HCT116 (cell line): ENCODE measurements at regions not wholly inside any gene's neighbourhood (a gene's known extent, or its start where the extent isn't known, plus 50 kb on each side); places are given as distances from the start of the nearest gene placed in this dataset.

Experiments used
- ATAC-seq: fragments of 200-7000 bp; cut with Tn5 transposase; 2 replicates; pipeline ENCODE4 v1.9.1; 2020; ENCODE audit warnings: mild to moderate bottlenecking, moderate library complexity
- BruUV-seq: library from RNA; stranded (reverse); fragments of 400-500 nt; replicated peaks from 2 replicates; lab custom pipeline; 2021; lab: Mats Ljungman, UMichigan
- CTCF ChIA-PET: fragments of 300-600 bp; sonication (Branson Sonifier 250); formaldehyde crosslinking; loops from one replicate; lab custom pipeline; 2021; ENCODE audit warnings: antibody characterized with exemption; lab: Charles Lee
- POLR2A ChIA-PET: fragments of 300-600, 350-600 bp; sonication (Branson Sonifier 250); formaldehyde crosslinking; loops from one replicate; lab custom pipeline; 2021; ENCODE audit warnings: antibody characterized with exemption; lab: Charles Lee
- RAD21 ChIA-PET, 2 experiments: fragments of 300-600 bp; sonication (Branson Sonifier 250); formaldehyde crosslinking; loops; one replicate each; lab custom pipeline; 2023; ENCODE audit warnings: low total read pairs in 2 of 2; ENCODE audit not compliant: uncharacterized antibody in 2 of 2, unreplicated experiment in 2 of 2, low non-redundant PET in 1 of 2; lab: Charles Lee
- DNase-seq: peaks from one replicate; pipeline ENCODE4 v3.0.0-alpha.2; 2010; ENCODE audit warnings: low read depth, low spot score
- H2AFZ ChIP-seq: fragments of 200-600 bp; shearing (Covaris generic), sonication (generic); 2 replicates; pipeline ENCODE4 v1.6.1; 2017; ENCODE audit warnings: low read depth, mixed run types, mixed read lengths, antibody characterized with exemption, low read length; ENCODE audit not compliant: poor library complexity, severe bottlenecking
- H3K27ac ChIP-seq: 2 replicates; pipeline ENCODE4 v1.5.1; 2012; ENCODE audit warnings: low read depth, low read length
- H3K27me3 ChIP-seq: fragments of 200-600 bp; sonication (generic); 2 replicates; pipeline ENCODE4 v1.6.1; 2016; ENCODE audit warnings: mixed run types, low read length, mixed read lengths; ENCODE audit not compliant: insufficient read depth
- H3K36me3 ChIP-seq, 2 experiments: fragments of 200-500 bp in 1 of 2; fragments of 200-600 bp in 1 of 2; sonication (Bioruptor generic) in 1 of 2; sonication (generic) in 1 of 2; 2 replicates each; pipeline versions ENCODE4 v1.5.1 to v1.6.1; 2014 to 2016; ENCODE audit warnings: low read length in 2 of 2, inconsistent platforms in 1 of 2, mixed read lengths in 1 of 2, mixed run types in 1 of 2; ENCODE audit not compliant: insufficient read depth in 2 of 2, control insufficient read depth in 1 of 2
- H3K4me1 ChIP-seq, 2 experiments: fragments of 200-600 bp in 1 of 2; sonication (generic) in 1 of 2; 2 replicates each; pipeline versions ENCODE4 v1.5.1 to v1.6.1; 2012 to 2017; ENCODE audit warnings: low read length in 2 of 2, inconsistent platforms in 1 of 2, mild to moderate bottlenecking in 1 of 2, mixed read lengths in 1 of 2, mixed run types in 1 of 2, moderate library complexity in 1 of 2; ENCODE audit not compliant: insufficient read depth in 2 of 2, control insufficient read depth in 1 of 2
- H3K4me2 ChIP-seq: fragments of 200-600 bp; sonication (generic); 2 replicates; pipeline ENCODE4 v1.6.1; 2017; ENCODE audit warnings: mixed run types, low read length, mixed read lengths
- H3K4me3 ChIP-seq, 2 experiments: fragments of 200-600 bp in 1 of 2; sonication (generic) in 1 of 2; replicated peaks in 1 of 2; 2 replicates each; pipeline ENCODE4 v1.5.1; 2011 to 2016; ENCODE audit warnings: low read length in 2 of 2, control low read depth in 1 of 2, low read depth in 1 of 2, mild to moderate bottlenecking in 1 of 2, mixed read lengths in 1 of 2, mixed run types in 1 of 2
- H3K79me2 ChIP-seq: fragments of 200-600 bp; sonication (generic); 2 replicates; pipeline ENCODE4 v1.6.1; 2017; ENCODE audit warnings: mild to moderate bottlenecking, mixed run types, low read length, moderate library complexity, mixed read lengths; ENCODE audit not compliant: insufficient read depth
- H3K9ac ChIP-seq: fragments of 200-600 bp; sonication (generic); 2 replicates; pipeline ENCODE4 v1.6.1; 2016; ENCODE audit warnings: low read length, mixed read lengths
- H3K9me2 ChIP-seq: fragments of 200-600 bp; sonication (generic), shearing (Covaris generic); 2 replicates; pipeline ENCODE4 v1.6.1; 2017; ENCODE audit warnings: mixed run types, mild to moderate bottlenecking, moderate library complexity; ENCODE audit not compliant: insufficient read depth
- H3K9me3 ChIP-seq, 2 experiments: fragments of 200-500 bp in 1 of 2; fragments of 200-600 bp in 1 of 2; sonication (Bioruptor generic) in 1 of 2; sonication (generic) in 1 of 2; 2 replicates each; pipeline ENCODE4 v1.6.1; 2014 to 2017; ENCODE audit warnings: low read length in 2 of 2, mixed read lengths in 2 of 2, inconsistent platforms in 1 of 2, low read depth in 1 of 2, mild to moderate bottlenecking in 1 of 2, mixed run types in 1 of 2, moderate library complexity in 1 of 2; ENCODE audit not compliant: control insufficient read depth in 1 of 2, insufficient read depth in 1 of 2
- H4K20me1 ChIP-seq: fragments of 200-600 bp; sonication (generic), shearing (Covaris generic); 2 replicates; pipeline ENCODE4 v1.6.1; 2017; ENCODE audit warnings: mixed run types, mild to moderate bottlenecking, moderate library complexity; ENCODE audit not compliant: insufficient read depth
- FOSL1 ChIP-seq: IDR thresholded peaks from 2 replicates; pipeline ENCODE4 v1.6.1; 2012; ENCODE audit warnings: low read depth
- JUND ChIP-seq: IDR thresholded peaks from 2 replicates; pipeline ENCODE4 v1.6.1; 2012
- POLR2A ChIP-seq: IDR thresholded peaks from 2 replicates; pipeline ENCODE4 v1.7.0; 2011; ENCODE audit warnings: borderline replicate concordance; ENCODE audit not compliant: insufficient read depth, insufficient read length; ENCODE audit errors: extremely low read depth
- POLR2AphosphoS5 ChIP-seq: IDR thresholded peaks from 2 replicates; pipeline ENCODE4 v1.6.1; 2011; ENCODE audit warnings: mild to moderate bottlenecking, low read depth, low read length, moderate library complexity
- TCF7L2 ChIP-seq: IDR thresholded peaks from 2 replicates; pipeline ENCODE4 v1.7.0; 2011; ENCODE audit warnings: borderline replicate concordance, inconsistent platforms; ENCODE audit not compliant: insufficient read depth, insufficient read length; ENCODE audit errors: extremely low read depth
- intact Hi-C: fragments of 100-400 bp; cut with micrococcal nuclease; formaldehyde crosslinking; loops from 2 replicates; pipeline ENCODE4 v1.10.0; 2022
- TF ChIP-seq, protein P1 (sequence below): IDR thresholded peaks from 2 replicates; pipeline ENCODE4 v1.6.1; 2012; ENCODE audit warnings: low read depth

GRCh38 chr18:39058386-39059000 lies 1492.9 kb upstream of the CELF4 start (continued):
- TF ChIP-seq POLR2A, result no peak
- no peak for TF ChIP-seq TCF7L2

DNA sequence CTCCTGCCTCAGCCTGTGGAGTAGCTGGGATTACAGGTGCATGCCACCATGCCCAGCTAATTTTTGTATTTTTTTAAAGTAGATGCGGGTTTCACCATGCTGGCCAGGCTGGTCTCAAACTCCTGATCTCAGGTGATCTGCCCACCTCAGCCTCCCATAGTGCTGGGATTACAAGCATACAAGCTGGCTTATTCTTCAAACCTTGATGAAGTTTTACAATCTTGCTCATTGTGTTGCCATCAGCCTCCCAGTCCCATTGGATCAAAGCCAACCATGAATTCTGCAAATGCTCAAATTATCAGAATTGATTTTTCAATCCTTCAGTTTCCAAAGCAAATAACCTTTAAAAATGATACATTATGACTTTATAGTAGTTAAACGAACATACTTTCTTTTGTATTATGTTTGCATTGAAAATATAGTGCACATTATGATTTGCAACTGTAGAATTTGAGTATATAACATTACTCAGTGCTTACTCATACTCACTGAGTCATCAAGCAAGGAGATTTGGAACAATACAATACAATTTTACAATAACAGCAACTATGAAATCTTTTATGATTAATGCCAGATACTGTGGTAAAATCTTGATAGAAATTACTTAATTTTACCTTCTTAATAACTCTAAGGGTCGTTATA lies 1491.9 kb upstream of the CELF4 start:
- RAD21 ChIA-PET, result no interaction called here
- Histone ChIP-seq H3K9me3 (0 out of 4 replicates have a peak, but pooled peaks cover 2 to 3% of the 10 kb centered on the region in 2 experiments), H3K4me1 (peaks cover 0 to 7% of the 10 kb centered on the region in 2 experiments; a peak in 1 of 4 replicates), H3K4me2 (0 out of 2 replicates have a peak overlapping the region, but pooled peaks have one; percentile 7), H3K9me2 (no peaks in the 10 kb centered on the region), H3K27ac (no peak overlapping the region), H3K27me3 (no peaks in the 10 kb centered on the region), H3K9ac (no peak overlapping the region), H2AFZ (no peak overlapping the region), H3K79me2 (no peaks in the 10 kb centered on the region), H4K20me1 (no peaks in the 10 kb centered on the region), H3K36me3 (no peaks in the 10 kb centered on the region), H3K4me3 (no peak overlapping the region)
- DNase-seq (peak; percentile 3), ATAC-seq (no peak; the same call in 1 of the 2 replicates)
- intact Hi-C loops, result no loop called here
- CTCF ChIA-PET, result no interaction called here
- TF ChIP-seq POLR2AphosphoS5 (no peak), JUND (peak; percentile 37; the same call in 1 of the 2 replicates), FOSL1 (peak; percentile 70)
- TF ChIP-seq, protein P1, sequence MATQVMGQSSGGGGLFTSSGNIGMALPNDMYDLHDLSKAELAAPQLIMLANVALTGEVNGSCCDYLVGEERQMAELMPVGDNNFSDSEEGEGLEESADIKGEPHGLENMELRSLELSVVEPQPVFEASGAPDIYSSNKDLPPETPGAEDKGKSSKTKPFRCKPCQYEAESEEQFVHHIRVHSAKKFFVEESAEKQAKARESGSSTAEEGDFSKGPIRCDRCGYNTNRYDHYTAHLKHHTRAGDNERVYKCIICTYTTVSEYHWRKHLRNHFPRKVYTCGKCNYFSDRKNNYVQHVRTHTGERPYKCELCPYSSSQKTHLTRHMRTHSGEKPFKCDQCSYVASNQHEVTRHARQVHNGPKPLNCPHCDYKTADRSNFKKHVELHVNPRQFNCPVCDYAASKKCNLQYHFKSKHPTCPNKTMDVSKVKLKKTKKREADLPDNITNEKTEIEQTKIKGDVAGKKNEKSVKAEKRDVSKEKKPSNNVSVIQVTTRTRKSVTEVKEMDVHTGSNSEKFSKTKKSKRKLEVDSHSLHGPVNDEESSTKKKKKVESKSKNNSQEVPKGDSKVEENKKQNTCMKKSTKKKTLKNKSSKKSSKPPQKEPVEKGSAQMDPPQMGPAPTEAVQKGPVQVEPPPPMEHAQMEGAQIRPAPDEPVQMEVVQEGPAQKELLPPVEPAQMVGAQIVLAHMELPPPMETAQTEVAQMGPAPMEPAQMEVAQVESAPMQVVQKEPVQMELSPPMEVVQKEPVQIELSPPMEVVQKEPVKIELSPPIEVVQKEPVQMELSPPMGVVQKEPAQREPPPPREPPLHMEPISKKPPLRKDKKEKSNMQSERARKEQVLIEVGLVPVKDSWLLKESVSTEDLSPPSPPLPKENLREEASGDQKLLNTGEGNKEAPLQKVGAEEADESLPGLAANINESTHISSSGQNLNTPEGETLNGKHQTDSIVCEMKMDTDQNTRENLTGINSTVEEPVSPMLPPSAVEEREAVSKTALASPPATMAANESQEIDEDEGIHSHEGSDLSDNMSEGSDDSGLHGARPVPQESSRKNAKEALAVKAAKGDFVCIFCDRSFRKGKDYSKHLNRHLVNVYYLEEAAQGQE, result no peak
- POLR2A ChIA-PET, result no interaction called here
- no TSS peak for BruUV-seq
